ENCODE measurements at regions not wholly inside any gene's neighbourhood (a gene's known extent, or its start where the extent isn't known, plus 50 kb on each side); places are given as distances from the start of the nearest gene placed in this dataset.
"Not testable (repeated sequence)": the region's sequence is repeated elsewhere in the genome, so short reads cannot be mapped to it uniquely, and the experiment has no call there.

GRCh38 chr1:117754061-117754969 is 148.5 kb downstream of the TENT5C start:
- DNase-seq, result peak; percentile 21

GRCh38 chr1:117757668-117758067 is 151.8 kb downstream of the TENT5C start:
- no peak for DNase-seq

- peak; percentile 61 for DNase-seq
Observed at GRCh38 chr1:117758444-117759316, 152.8 kb downstream of the TENT5C start.

DNA sequence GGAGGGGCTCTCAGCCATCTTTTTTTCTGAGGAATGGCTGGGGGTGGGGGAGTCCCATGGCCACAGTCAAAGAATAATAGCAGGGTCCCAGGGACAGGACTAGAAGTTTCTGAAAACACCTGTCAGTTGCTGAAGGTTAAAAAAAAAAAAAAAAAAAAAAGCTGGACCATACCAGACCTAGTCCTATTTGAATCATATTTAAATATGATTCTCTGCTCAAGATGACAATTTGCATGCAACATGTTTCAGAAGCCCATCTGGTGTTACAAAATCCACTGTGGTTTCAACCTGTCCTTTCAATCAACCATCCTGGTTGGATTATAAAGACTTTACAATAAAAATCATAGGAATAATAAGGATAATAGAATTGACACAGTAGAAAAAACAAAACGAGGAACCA is 153.7 kb downstream of the TENT5C start:
- DNase-seq, result no peak

GRCh38 chr1:117760069-117760468 is 154.2 kb downstream of the TENT5C start:
- no peak for DNase-seq

- DNase-seq, result no peak
Observed at GRCh38 chr1:117760485-117760884, 154.6 kb downstream of the TENT5C start.

DNA sequence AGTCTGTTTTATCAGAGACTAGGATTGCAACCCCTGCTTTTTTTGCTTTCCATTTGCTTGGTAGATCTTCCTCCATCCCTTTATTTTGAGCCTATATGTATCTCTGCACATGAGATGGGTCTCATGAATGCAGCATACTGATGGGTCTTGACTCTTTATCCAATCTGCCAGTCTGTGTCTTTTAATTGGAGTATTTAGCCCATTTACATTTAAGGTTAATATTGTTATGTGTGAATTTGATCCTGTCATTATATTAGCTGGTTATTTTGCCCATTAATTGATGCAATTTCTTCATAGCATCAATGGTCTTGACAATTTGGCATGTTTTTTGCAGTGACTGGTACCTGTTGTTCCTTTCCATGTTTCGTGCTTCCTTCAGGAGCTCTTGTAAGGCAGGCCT is 161.7 kb downstream of the GDAP2 start:
- not testable (repeated sequence) for DNase-seq

DNA sequence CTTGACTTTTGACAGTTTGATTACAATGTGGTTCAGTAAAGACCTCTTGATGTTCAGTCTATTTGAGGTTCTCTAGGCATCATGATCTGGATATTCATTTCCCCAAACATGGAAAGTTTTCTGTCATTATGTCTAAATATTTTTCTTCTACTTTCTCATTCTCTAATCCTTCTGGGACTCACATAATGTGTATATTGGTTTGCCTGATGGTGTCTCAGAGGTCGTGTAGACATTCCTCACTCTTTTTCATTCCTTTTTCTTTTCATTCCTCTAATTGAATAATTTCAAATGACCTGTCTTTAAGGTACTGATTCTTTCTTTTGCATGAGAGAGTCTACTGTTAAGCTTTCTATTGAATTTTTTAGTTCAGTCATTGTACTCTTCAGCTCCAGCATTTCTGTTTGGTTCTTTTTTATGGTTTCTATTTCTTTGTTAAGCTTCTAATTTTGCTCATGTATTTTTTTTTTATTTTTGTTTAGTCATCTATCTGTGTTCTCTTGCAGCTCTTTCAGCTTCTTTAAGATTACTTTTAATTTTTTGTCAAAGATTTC is 158.4 kb downstream of the GDAP2 start:
- no peak for DNase-seq

DNA sequence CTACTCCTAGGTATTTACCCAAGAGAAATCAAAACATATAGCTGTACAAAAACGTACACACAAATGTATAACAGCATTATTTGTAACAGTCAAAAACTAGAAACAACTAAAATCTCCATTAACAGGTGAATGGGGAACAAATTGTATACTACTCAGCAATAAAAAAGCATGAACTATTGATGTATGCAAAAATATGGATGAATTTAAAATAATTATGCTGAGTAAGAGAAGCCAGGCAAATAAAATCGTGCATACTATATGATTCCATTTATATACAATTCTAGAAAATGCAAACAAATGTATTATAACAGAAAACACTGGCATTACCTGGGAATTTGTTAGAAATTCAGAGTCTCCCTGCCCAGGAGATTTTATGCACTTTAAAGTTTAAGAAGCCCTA is 150.1 kb downstream of the GDAP2 start:
- no peak for DNase-seq

DNA sequence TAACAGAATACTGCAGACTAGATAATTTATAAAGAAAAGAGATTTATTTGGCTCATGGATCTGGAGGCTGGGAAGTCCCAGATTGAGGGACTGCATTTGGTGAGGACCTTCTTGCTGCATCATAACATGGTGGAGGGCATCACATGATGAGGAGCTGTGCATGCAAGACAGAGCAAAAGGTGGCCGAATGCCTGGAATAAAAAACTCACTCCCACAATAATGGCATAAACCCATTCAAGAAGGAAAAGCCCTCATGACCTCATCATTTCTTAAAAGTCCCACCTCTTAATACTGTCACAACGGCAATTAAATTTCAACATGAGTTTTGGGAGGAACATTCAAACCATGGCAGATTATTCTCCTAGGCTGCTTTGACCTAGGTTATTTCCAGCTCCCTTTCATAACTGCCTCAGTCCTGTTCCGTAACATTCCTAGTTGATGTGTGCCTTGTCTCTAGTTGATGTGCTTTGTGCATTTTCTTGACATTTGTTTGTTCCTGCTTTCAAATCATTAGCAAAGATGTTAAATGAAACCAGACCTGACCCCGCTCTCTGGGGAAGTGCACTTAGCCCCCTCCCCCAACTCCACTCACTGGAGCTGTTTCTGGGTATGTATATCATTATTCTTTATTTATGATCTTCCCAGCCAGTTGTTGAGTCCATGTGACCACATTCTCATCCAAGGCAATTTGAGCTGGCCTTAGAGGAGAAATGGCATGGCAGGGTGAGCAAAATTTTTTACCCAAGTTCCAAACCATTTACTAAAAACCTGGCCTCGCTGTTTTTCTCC is 148.5 kb downstream of the GDAP2 start:
- DNase-seq, result no peak

- DNase-seq, result no peak
Observed at GRCh38 chr1:117782056-117782455, 147.4 kb downstream of the GDAP2 start.

DNA sequence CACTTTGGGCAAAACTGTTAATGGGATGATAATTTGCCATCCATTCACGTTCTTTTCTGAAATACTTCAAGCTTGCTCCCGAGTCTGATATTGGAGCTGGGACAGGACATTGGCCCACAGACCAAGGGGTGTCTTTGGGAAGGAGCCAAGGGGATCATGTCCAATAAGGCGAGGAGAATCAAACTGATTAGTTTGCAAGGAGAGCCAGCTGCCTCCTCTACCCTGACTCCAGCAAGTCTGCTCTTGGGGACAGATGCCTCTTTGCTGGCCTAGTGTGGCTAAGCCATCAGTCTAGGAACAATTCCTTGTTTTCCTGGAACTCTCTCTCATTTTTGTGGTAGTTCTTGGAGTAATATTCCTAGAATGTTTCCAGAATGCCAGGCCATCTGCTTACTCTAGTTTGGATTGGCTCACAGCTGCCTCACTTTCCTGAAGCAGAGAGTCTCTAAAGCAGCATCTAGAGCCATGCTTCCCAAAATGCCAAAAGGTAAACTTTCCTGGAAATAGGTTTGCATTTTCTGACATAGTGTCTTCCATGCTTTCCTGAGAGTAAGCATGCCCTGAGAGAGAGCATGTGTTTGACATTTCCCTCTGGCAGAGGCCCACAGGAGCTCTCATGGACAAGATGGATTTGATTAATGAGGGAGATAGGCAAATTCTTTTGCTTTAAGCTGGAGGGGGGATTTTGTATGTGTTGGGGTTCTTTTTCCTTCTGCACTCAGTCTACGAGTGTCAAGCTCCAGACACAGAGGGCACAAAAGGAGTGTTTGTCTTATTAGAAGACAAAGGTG is 145.6 kb downstream of the GDAP2 start:
- DNase-seq, result no peak

GRCh38 chr1:117788014-117788413 is 141.4 kb downstream of the GDAP2 start:
- DNase-seq, result no peak

DNA sequence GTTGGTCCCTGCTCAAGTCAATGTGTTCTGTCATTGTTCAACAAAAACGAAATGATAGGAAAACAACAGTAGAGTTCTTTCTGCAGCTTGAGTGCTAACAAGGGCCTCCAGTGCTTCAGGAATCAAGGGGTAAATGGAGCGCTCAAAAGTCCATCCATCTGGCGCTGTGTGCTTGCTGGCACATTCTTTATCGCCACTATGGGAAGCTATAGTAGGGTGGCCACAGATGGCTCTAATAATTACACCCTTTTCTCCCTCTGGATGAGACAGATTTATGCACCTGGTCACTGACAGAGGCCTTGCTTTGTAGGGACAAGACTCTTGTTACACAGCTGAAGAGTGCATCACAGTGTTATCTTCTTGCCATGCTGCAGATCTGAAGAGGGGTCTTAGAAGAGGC is 136.0 kb downstream of the GDAP2 start:
- DNase-seq, result no peak

DNA sequence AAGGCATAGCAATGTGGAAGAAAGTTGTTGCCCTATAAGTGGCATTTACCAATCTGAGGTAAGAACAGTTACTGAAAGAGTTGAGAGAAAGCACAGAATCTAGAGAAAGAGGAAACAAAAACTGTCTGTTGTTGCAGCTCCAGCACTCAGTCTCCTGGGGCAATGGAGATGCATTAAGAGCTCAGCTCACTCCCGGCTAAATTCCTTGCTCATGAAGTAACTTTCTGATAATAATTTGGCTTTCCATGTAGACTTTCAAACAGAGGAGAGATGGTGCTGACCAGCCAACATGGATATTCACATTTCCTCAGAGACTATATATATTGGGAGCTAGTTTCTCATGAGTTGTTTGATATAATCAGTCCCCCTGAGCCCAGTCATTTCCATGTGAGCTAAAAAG is 135.3 kb downstream of the GDAP2 start:
- DNase-seq, result no peak

GRCh38 chr1:117795190-117795589 is 134.2 kb downstream of the GDAP2 start:
- no peak for DNase-seq

DNA sequence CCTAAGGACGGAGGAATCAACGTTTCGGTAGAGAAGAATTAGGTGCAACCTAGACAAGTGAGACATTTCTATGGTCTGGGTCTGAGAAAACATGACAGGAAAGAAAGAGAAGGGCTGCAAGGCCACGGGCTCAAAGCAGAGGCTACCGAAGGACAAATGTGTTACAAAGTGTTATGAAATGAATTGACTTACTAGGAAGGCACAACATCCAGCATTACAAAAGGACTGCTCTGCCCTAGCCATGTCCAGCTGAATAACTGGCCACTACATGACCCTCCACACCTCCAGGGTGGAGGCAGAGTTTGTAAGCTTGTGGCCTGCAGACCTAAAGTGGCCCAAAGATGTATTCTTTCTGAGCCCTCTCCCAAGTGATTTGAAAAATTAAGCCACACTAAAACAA is 133.6 kb downstream of the GDAP2 start:
- no peak for DNase-seq

- DNase-seq, result no peak
Observed at GRCh38 chr1:117796226-117796625, 133.2 kb downstream of the GDAP2 start.

DNA sequence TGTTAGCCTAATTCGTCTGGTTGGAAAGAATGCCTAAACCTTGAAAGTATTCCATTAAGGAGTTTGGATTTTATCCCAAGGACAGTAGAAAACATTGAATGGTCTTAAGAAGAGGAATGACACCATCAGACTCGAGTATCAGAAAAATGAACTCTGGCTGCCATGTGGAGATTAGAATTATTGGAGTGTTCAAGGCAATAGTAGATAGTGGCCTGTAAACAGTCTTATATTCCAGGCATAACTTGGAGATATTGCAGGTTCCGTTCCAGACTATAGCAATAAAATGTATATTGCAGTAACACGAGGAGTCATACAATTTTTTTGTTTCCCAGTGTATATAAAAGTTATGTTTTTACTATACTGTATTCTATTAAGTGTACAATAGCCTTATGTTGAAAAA is 130.9 kb downstream of the GDAP2 start:
- no peak for DNase-seq

- no peak for DNase-seq
Observed at GRCh38 chr1:117802531-117803257, 126.7 kb downstream of the GDAP2 start.

DNA sequence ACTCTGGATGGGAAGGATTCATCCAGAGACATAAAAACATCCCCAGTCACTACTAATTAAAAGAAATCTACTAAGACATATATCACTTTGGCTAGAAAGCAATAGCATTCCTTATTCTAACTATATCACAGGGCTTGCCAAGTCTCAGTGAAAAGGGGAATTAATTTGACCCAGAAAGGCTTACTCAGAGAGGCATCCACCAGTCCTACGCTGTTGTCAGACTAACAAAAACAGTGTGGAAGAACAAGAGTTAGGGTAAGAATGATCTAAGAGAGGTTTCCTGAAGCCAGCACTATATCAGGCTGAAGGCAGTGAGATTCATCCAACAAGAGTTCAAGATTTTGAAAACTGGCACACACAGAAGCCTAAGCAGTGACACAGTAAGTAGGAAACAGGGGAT is 126.1 kb downstream of the GDAP2 start:
- no peak for DNase-seq

Data from activated naive CD4-positive, alpha-beta T cell treated with anti-CD3 and anti-CD28 coated beads, Interleukin-2, amount 50 U/mL, for 16 hours (primary cell).